ENCODE measurements at regions not wholly inside any gene's neighbourhood (a gene's known extent, or its start where the extent isn't known, plus 50 kb on each side); places are given as distances from the start of the nearest gene placed in this dataset.

DNA sequence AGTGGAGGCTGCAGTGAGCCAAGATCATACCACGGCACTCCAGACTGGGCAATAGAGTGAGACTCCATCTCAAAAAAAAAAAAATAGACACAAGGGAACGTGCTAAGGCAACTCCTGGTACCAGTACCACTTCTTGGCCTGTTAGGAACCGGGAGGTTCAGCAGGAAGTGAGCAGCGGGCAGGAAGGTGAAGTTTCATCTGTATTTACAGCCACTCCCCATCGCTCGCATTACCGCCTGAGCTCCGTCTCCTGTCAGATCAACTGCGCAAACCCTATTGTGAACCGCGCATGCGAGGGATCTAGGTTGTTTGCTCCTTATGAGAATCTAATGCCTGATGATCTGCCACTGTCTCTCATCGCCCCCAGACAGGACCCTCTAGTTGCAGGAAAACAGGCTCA lies 69.9 kb upstream of the FOXK1 start:
- intact Hi-C loops (cut with micrococcal nuclease) = loop anchor here (2.0 to 10.0 kb wide), 2 partner anchors 29 to 273 kb away; partner anchors contain the start of gene RADIL

DNA sequence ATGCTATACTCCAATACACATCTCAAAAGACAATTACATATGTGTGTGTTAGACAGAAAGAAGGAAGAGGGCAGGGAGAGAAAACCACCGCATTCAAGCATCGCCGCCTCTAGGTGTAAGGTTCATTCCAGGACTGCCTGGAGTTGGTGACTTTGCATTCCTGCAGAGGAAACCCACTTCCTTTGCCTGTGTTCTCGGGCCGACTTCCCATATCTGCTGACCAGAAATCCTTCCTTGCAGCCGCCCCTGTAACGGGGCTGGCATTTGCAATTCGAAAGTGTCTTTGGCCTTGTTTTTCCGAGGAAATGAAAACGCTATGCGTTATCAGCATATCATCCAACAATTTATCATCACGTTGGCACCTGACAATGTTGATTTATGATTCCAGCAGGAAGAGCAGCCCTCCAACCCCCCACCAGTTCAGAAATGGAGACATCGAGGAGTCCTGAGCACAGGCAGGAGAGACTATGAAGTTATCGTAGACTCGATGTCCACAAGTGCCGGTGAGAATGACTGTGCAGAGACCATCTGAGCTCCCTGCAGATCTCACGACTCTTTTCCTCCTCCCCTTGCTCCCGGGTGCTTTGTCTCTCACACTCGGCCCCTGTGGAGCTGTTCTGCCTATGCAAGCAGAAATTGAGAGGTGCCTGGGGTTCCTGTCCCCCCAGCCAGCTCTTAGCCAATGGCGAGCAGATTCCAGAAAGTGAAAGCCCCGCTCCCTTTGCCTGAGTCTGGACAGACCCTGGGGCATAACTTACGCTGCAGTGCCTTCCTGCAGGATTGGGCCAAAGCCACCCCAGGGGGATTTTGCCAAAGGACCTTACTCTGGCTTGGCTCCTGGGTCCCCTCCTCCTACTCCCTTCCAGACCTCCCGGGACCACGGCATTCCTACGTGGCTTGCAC lies 68.9 kb upstream of the FOXK1 start:
- intact Hi-C loops (cut with micrococcal nuclease) = loop anchor here (2.0 to 10.0 kb wide), 2 partner anchors 28 to 272 kb away; partner anchors contain the start of gene RADIL

DNA sequence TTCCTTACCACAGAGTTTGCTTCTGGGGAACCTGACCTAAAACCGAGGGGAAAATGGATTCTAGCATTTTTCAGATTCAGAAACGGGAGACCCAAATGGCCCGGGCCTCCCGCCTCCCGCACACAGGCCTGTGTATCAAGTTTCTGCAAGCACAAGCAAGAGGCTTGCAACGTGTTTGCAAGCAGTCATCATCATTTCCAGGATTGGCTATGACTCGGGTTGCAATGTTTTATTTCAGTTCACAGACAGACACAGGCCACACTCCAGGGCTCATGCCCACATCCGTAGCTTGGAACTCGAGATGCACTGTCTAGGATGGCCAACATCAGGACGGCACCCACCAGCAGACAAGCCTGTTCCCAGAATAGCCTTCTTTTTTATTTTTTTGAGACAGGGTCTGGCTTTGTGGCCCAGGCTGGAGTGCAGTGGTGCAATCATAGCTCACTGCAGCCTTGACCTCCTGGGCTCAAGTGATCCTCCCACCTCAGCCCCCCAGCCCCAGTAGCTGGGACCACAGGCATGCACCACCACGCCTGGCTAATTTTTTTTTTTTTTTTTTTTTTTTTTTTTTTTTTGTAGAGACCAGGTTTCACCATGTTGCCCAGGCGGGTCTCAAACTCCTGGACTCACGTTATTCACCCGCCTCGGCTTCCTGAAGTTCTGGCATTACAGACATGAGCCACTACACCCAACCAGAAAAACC lies 68.1 kb upstream of the FOXK1 start:
- intact Hi-C loops (cut with micrococcal nuclease) = loop anchor here (2.0 to 10.0 kb wide), 2 partner anchors 27 to 271 kb away; partner anchors contain the start of gene RADIL

DNA sequence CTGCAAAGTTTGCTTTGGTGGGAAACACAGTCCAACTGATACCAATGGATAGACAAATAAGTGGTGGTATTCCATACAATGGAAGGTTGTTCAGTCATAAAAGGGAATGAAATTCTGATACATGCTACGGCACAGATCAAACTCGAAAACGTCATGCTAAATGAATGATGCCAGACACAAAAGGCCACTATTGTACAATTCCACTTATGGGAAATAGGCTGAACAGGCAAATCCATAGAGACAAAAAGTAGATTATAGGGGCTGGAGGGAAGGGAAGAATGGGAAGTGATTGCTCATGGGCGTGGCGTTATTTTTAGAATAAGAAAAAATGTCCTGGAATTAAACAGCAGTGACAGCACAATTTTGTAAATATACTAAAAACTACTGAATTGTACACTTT lies 66.0 kb upstream of the FOXK1 start:
- intact Hi-C loops (cut with micrococcal nuclease) = loop anchor here (10.0 kb wide), 1 partner anchor 269 kb away; the partner anchor contains the start of gene RADIL

DNA sequence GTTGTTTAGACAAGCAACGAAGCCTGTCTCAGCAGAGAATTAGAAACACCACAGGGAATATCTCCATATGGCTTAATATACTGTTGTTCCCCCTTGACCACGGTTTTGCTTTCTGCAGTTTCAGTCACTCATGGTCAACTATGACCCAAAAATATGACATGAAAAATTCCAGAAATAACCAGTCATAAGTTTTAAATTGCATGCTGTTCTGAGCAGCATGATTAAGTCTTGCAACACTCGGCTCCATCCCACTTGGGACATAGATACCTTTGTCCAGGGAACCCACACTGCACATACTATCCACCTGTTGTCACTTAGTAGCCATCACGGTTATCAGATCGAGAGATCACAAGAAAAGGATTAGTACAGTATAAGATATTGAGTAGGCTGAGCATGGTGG lies 60.7 kb upstream of the FOXK1 start:
- intact Hi-C loops (cut with micrococcal nuclease) = no loop called here

DNA sequence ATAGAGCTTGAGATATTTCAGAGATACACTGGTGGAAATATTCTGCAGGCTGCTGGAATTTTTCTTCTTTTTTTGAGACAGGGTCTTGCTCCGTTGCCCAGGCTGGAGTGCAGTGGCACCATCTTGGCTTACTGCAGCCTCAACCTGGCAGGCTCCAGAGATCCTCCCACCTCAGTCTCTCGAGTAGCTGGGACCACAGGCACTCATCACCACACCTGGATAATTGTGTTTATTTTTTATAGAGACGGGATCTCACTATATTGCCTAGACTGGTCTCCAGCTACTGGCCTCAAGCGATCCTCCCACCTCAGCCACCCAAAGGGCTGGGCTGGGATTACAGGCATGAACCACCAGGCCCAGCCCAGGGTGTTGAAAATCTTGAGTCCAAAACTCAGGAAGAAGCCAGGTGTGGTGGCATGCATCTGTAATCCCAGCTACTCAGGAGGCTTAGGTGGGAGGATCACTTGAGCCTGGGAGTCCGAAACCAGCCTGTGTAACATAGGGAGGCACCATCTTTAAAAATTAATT lies 55.7 kb upstream of the FOXK1 start:
- intact Hi-C loops (cut with micrococcal nuclease) = no loop called here

DNA sequence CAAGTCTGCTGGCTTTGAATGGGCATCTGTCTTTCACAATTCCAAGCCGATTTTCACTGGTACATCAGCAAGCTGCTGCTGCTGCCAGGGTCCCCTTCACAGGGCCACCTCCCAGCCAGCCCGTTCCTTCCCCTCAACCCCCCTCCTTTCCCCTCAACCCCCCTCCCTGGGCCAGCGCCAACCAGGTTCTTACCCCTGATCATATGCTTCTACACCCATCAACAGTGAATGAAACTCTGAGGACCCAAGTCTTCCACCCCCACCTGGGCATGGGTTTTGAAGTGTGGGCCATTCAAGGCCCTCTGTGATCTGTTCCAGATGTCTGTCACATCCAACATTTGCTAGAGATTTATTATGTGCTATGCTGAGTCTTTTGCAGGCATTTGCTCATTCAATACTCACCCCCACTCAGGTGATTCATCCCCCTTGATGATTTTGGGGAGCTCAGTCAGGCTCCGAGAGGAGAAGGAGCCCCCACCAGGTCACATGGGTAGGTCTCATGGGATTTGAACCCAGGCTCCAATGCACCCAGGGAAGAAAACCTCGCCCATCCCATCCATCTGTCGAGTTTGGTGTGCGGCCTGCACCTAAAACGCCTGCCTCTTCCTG lies 52.7 kb upstream of the FOXK1 start:
- intact Hi-C loops (cut with micrococcal nuclease) = no loop called here

DNA sequence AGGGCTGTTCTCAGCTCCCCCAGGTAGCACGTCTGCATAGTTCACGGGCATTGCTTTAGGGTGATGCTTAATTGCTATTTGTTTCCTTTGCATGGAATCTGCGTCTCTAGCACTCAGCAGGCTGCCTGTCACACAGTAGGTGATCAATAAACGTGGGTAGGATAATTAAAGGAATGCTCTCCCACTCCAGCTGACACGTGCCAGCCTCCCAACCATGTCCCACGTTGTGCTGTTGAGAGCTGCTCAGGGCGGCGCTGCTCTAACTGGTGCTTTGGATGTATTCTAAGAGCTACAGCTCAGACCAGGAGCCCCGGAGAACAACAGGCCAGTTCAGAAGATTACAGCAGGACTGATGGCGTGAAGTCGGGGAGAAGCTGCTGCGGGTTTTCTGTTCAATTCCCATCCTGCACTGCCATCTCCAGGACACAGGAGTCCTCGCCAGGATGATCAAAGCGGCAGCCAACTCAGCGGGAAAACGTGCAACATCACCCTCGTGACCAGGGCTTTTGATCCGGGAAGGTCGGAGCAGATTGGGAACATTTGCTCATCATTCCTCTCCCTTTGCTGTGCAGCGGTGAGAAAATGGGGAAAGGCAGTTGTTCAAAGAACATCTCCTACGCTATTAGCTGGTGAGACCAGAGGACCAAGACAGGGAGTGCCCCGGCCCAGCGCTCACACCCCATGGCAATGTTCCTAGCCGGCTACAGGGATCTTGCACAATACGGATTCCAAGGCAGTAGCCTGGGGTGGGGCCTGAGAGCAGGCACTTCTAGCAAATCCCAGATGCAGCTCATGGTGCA lies 50.5 kb upstream of the FOXK1 start:
- intact Hi-C loops (cut with micrococcal nuclease) = no loop called here
